NCI-H524 (cell line): ENCODE measurements at regions not wholly inside any gene's neighbourhood (a gene's known extent, or its start where the extent isn't known, plus 50 kb on each side); places are given as distances from the start of the nearest gene placed in this dataset.
A peak's percentile ranks its signal among the peaks of the same experiment; 100 is the strongest.
"Not testable (repeated sequence)": the region's sequence is repeated elsewhere in the genome, so short reads cannot be mapped to it uniquely, and the experiment has no call there.

Experiments used
- DNase-seq, 2 experiments: peaks; one replicate each; lab custom pipeline; 2025; lab: John Stamatoyannopoulos, UW

DNA sequence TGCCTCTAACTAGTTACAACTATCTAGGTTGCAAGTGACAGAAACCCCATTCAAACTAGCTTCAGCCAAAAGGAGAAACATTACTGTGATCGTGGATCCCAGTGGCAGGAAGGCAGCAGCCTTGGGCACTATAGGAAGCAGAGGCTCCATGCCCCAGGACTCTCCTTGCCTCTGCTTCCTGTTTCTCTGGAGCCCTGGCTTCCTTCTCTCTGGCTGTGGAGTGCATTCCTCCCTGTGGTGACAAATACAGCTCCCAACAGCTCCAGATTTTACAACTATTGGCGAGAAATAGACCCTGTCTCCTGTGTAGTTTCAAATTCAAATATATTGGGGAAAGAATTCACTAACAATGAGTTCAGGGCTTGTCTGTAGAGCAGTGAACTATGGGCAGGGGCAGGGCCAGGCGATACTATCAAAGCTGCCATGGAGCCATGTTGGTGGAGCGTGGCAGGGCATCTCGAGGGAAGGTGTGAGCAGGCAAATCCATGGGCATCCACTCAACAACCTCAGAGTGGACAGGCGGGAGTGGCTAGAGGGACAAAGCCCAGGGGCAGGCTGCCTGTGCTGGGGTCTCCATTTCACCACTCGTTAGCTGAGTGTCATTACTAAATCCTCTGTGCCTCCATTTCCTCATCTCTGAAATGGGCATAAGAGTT, 189.5 kb downstream of the ERCC6L2 start:
- DNase-seq, result no peak

GRCh38 chr9:96062854-96063253, 187.4 kb downstream of the ERCC6L2 start:
- DNase-seq, result no peak

- DNase-seq, result no peak
Observed at GRCh38 chr9:96062031-96062430, 186.5 kb downstream of the ERCC6L2 start.

GRCh38 chr9:96061293-96061987, 185.9 kb downstream of the ERCC6L2 start:
- DNase-seq, result peak; percentile 5 to 61

DNA sequence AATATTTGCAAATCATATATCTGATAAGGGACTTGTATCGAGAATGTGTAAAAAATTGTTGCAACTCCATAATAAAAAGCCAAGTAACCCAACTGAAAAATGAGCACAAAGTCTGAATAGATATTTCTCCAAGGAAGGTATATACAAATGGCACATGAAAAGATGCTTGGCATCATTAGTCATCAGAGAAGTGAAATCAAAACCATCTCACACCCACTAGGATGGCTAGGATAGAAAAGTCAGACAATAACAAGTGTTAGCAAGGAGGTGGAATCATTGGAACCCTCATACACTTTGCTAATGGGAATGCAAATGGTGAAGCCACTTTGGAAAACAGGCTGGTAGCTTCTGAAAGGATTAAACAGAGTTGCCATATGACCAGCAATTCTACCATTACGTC, 182.7 kb downstream of the ERCC6L2 start:
- no peak for DNase-seq

DNA sequence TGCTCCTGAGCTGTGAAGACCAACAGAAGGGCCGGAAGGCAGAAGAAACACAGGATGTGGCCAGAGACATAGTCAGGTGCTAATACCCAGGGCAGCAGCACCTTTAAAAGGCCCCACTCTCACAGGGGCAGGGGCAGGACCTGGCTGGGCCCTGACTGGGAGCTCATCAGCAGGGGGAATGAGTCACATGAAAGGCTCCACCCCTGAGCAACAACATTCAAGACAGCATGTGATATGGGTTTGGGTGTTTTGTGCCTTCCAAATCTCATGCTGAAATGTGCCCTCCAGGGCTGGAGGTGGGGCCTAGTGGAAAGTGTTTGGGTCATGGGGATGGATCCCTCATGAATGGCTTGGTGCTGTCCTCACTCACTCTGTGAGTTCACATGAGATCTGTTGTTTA, 181.7 kb downstream of the ERCC6L2 start:
- no peak for DNase-seq

DNA sequence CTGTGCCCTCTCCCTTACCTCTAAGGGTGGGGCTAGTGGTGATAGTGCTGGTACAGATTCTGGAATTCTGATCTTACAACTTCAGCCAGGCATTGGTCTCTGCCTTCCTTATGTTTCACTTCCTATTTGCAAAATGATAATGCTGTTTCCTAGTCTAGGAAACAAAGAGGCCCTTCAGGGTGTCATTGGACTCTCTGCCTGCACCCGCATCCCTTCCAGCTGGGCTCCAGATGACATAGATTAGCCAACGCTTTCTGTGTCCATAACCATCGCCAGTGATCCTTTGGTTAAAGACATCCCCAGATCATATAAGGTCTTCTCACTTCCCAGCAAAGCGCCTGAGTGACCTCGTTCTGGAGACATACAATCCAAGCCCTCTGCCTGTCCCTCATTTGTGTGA, 180.7 kb downstream of the ERCC6L2 start:
- no peak for DNase-seq

DNA sequence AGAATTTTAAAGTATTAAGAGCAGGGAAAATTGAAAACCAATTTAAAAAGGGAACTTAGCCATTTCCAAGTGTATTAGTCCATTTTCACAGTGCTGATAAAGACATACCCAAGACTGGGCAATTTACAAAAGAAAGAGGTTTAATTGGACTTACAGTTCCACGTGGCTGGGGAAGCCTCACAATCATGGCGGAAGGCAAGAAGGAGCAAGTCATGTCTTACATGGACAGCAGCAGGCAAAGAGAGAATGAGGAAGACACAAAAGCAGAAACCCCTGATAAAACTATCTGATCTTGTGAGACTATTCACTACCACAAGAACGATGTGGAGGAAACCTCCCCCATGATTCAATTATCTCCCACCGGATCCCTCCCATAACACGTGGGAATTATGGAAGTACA, 178.8 kb downstream of the ERCC6L2 start:
- not testable (repeated sequence) for DNase-seq

- no peak for DNase-seq
Observed at GRCh38 chr9:96052686-96053085, 177.2 kb downstream of the ERCC6L2 start.

GRCh38 chr9:96051423-96051822, 175.9 kb downstream of the ERCC6L2 start:
- no peak for DNase-seq

- no peak for DNase-seq
Observed at GRCh38 chr9:96050861-96051155, 175.3 kb downstream of the ERCC6L2 start.

- no peak for DNase-seq
Observed at GRCh38 chr9:96050048-96050860, 174.8 kb downstream of the ERCC6L2 start.

GRCh38 chr9:96048956-96049831, 173.7 kb downstream of the ERCC6L2 start:
- no peak for DNase-seq

- no peak for DNase-seq
Observed at GRCh38 chr9:96048104-96048955, 172.8 kb downstream of the ERCC6L2 start.

GRCh38 chr9:96047741-96048103, 172.2 kb downstream of the ERCC6L2 start:
- no peak for DNase-seq

GRCh38 chr9:96047116-96047639, 171.7 kb downstream of the ERCC6L2 start:
- DNase-seq, result no peak

GRCh38 chr9:96045811-96046210, 170.3 kb downstream of the ERCC6L2 start:
- no peak for DNase-seq

GRCh38 chr9:96044401-96044800, 168.9 kb downstream of the ERCC6L2 start:
- peak in 1 of 2 experiments; percentile 22 for DNase-seq

GRCh38 chr9:96040591-96041461, 165.3 kb downstream of the ERCC6L2 start:
- no peak for DNase-seq

DNA sequence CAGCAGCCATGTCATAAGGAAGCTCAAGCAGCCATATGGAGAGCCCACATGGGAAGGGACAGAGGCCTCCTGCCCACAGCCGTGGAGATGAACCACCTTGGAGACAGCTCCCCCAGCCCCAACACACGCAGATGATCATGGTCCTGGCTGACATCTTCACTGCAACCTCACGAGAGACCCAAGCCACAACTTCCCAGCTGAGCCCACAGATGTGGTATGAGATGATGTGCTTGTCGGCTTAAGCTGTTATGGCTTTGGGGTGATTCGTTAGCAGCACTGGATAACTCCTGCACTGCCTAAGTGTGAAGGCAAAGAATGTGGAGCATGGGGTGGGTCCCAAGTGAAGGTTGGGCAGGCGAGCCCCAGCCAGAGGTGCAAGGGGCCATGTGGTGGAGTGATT, 163.4 kb downstream of the ERCC6L2 start:
- DNase-seq, result no peak
